Lower lobe of right lung (tissue), 2 donors: ENCODE measurements at regions not wholly inside any gene's neighbourhood (a gene's known extent, or its start where the extent isn't known, plus 50 kb on each side); places are given as distances from the start of the nearest gene placed in this dataset.

Experiments
- ATAC-seq, 2 donors: fragments of 200-7000 bp; cut with Tn5 transposase; one replicate each; pipeline ENCODE4 v1.9.1; 2020 to 2022; ENCODE audit warnings: mild to moderate bottlenecking in 2 of 2, moderate library complexity in 2 of 2
- DNase-seq: peaks from one replicate; pipeline ENCODE4 v3.0.0-alpha.2; 2020
- H3K27ac ChIP-seq: fragments of 200-600 bp; one replicate; pipeline ENCODE4 v1.8.0; 2022
- H3K27me3 ChIP-seq: fragments of 200-600 bp; one replicate; pipeline ENCODE4 v1.8.0; 2022; ENCODE audit warnings: low read depth
- H3K36me3 ChIP-seq: fragments of 200-600 bp; one replicate; pipeline ENCODE4 v1.8.0; 2022; ENCODE audit warnings: mild to moderate bottlenecking
- H3K4me1 ChIP-seq: fragments of 200-600 bp; one replicate; pipeline ENCODE4 v1.8.0; 2022
- H3K4me3 ChIP-seq: fragments of 200-600 bp; one replicate; pipeline ENCODE4 v1.8.0; 2022; ENCODE audit warnings: mild to moderate bottlenecking
- H3K9me3 ChIP-seq: fragments of 200-600 bp; one replicate; pipeline ENCODE4 v1.8.0; 2022
- CTCF ChIP-seq: fragments of 200-600 bp; IDR thresholded peaks from one replicate; pipeline ENCODE4 v1.8.0; 2022; ENCODE audit warnings: antibody characterized with exemption, mild to moderate bottlenecking
- intact Hi-C: fragments of 100-400 bp; cut with DNase I; formaldehyde crosslinking; loops from one replicate; pipeline ENCODE4 v1.11.0; 2022
- donor health status: DM: no; HTN: yes; CAD: no; lungs with severe emphysema.

DNA sequence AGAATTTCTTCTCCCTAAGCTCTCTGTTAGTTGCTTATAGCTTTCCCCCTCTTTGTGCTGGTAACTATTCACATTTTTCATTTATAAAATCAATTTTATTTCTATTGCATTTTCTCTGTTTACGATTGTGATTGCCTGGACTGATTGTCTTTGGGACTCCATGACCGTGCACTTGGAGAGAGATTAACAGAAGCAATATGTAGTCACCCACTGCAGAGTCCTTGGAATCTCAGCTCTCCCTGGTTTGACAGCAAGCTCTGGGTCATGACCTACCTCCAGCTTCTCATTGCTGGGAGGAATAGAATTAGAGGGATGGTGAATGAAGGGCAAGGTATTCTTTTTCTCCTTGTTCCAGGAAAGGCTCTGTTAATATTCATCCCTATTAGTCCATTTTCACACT, 398.2 kb downstream of the AACS start:
- H3K36me3 ChIP-seq = no peaks in the 10 kb centered on the region
- H3K4me3 ChIP-seq = no peak overlapping the region
- no peak overlapping the region for H3K27ac ChIP-seq
- DNase-seq (no peak), ATAC-seq (no peak)
- H3K9me3 ChIP-seq = no peaks in the 10 kb centered on the region
- no peak for TF ChIP-seq CTCF
- intact Hi-C loops = no loop called here
- no peaks in the 10 kb centered on the region for H3K4me1 ChIP-seq
- H3K27me3 ChIP-seq = no peaks in the 10 kb centered on the region

DNA sequence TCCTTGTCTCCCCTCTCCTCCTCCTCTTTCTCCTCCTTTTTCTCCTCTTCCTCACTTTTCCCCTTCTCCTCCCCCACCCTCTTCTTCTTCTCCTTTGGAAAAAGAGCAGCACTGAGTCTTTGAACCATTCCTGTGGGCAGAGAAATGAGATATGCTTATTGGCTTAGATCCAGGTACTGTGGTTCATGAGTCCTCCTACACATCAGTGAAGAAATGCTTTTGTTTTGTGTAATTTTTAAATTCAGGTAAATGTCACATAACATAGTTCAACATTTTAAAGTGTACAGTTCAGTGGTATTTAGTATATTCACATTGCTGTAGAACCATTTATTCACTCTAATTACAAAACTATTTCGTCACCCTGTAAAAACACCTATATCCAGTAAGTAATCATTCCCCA, 402.1 kb downstream of the AACS start:
- no peak for ATAC-seq
- H3K4me3 ChIP-seq = no peak overlapping the region
- TF ChIP-seq CTCF = no peak

DNA sequence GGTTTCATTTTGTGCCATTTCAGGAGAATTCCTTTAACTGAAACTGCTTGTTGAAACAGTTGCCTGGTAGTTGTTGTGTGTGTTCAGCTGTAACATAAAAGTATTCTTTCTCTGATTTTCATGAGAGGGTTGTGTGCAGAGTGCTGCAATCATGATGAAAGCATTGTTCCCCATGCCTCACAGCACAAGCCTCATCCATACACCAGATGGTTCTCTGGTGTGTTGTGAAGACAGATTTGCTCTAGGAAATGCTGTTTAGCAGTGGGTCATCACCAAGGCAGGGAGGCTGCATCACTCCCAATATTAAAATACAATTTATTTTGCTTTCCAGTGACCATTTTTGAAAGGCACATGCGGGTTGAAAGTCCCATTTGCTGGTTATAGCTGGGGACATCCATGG, 404.4 kb downstream of the AACS start:
- Histone ChIP-seq H3K36me3 (no peaks in the 10 kb centered on the region), H3K9me3 (no peaks in the 10 kb centered on the region), H3K27me3 (no peaks in the 10 kb centered on the region), H3K4me3 (no peak overlapping the region), H3K27ac (no peak overlapping the region), H3K4me1 (no peaks in the 10 kb centered on the region)
- DNase-seq (no peak), ATAC-seq (no peak)
- intact Hi-C loops = no loop called here
- TF ChIP-seq CTCF = no peak

More for the DNA sequence above, 402.1 kb downstream of the AACS start:
- H3K4me1 ChIP-seq = no peaks in the 10 kb centered on the region
- intact Hi-C loops = no loop called here
- H3K9me3 ChIP-seq = no peaks in the 10 kb centered on the region
- no peaks in the 10 kb centered on the region for H3K36me3 ChIP-seq
- no peaks in the 10 kb centered on the region for H3K27me3 ChIP-seq
- H3K27ac ChIP-seq = no peak overlapping the region
- DNase-seq = no peak

GRCh38 chr12:125470838-125471783, 405.9 kb downstream of the AACS start:
- no peak overlapping the region for H3K27ac ChIP-seq
- no peaks in the 10 kb centered on the region for H3K36me3 ChIP-seq
- no peak overlapping the region for H3K4me3 ChIP-seq
- no peaks in the 10 kb centered on the region for H3K9me3 ChIP-seq
- ATAC-seq = no peak
- intact Hi-C loops = no loop called here
- DNase-seq = no peak
- no peaks in the 10 kb centered on the region for H3K4me1 ChIP-seq
- no peak for TF ChIP-seq CTCF
- H3K27me3 ChIP-seq = no peaks in the 10 kb centered on the region

- Histone ChIP-seq H3K36me3 (no peaks in the 10 kb centered on the region), H3K27ac (no peak overlapping the region), H3K27me3 (no peaks in the 10 kb centered on the region), H3K9me3 (no peaks in the 10 kb centered on the region), H3K4me3 (no peak overlapping the region), H3K4me1 (no peaks in the 10 kb centered on the region)
- intact Hi-C loops = no loop called here
- no peak for TF ChIP-seq CTCF
- DNase-seq = no peak
- ATAC-seq = no peak
These were observed 408.3 kb downstream of the AACS start for GRCh38 chr12:125473501-125473900.
